SKM-1 treated with dmso at 0.1 percent for 144 hours (cell line): ENCODE measurements at regions not wholly inside any gene's neighbourhood (a gene's known extent, or its start where the extent isn't known, plus 50 kb on each side); places are given as distances from the start of the nearest gene placed in this dataset.
A peak's percentile ranks its signal among the peaks of the same experiment; 100 is the strongest.

ENCODE experiments used
- DNase-seq: peaks from one replicate; lab custom pipeline; 2025; ENCODE audit not compliant: unreplicated experiment; lab: John Stamatoyannopoulos, UW

DNA sequence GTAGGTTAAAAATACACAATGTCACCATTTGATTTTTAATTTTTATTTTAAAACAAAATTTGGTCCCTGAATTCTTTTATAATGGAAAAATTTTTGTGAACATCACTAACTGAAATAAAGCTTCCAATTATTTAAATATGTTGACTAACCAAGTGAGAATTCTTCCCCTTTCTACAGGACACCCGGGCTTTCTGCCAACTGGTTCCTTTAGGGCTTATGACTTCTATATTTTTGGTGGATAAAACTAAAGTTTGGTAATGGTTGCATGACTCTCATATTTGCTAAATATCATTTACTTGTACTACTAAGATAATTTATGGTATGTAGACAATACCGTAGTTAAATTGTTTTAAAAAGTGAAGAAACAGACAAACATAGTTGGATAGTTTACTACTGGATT lies 291.0 kb upstream of the DOK6 start:
- DNase-seq = no peak

GRCh38 chr18:69120833-69121232 lies 279.9 kb upstream of the DOK6 start:
- DNase-seq = no peak

GRCh38 chr18:69123421-69123820 lies 277.3 kb upstream of the DOK6 start:
- peak; percentile 78 for DNase-seq

GRCh38 chr18:69127873-69128500 lies 272.7 kb upstream of the DOK6 start:
- DNase-seq = no peak

DNA sequence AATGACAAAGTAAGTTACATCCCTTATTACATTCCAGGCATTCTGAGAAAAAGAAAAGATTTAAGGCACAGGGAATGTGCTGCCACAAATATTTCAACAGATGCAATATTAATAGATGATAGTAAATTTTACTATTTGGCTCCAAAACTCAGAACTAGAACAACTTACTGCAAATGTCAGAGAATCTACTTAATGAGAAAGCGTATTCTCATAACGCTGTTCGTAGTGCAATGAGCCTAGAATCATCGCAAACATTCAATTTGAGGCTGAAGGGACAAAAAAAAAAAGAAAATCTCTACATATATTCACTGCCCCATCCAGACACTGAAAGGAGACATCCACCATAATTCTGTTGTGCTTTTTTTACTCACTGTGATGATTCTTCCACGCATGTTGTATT lies 272.1 kb upstream of the DOK6 start:
- no peak for DNase-seq

DNA sequence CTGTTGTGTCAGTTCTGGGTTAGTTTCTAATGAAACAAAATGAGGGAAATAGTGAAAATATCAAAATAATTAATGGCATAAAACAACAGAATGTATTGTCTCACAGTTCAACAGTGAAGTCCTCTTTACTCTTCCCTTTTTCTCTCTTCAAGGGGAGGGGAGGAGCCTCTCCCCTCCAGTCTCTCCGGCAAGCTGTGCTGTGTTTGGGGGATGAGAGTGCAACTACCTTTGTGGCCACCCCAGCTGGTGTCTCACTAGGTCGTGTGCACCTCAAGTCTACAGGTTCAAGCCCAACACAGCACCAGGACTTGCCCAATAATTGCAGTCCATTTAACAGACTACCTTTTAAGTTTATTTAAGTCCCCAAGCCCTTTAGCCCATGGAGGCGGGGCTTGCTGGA lies 271.7 kb upstream of the DOK6 start:
- no peak for DNase-seq

GRCh38 chr18:69138088-69138487 lies 262.6 kb upstream of the DOK6 start:
- DNase-seq = no peak

GRCh38 chr18:69143084-69143483 lies 257.6 kb upstream of the DOK6 start:
- DNase-seq = no peak

GRCh38 chr18:69152436-69152835 lies 248.3 kb upstream of the DOK6 start:
- no peak for DNase-seq

DNA sequence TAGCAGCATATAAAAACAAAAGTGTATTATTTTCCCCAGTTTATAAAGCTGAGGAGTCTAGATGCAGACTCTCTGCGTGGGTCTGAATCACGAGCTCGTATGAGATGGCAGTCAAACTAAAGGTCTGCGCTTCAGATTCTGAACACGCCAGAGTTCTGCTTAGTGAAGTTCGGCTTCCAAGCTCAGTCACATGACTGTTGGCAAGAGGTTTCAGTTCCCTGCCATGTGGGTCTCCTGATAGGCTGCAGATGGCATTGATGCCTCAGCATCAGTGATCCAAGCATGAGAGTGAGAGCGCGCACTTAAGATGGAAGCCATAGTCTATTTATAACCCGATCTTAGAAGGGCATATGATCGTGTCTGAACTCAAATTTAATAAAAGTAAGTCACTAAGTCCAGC lies 242.8 kb upstream of the DOK6 start:
- no peak for DNase-seq

GRCh38 chr18:69158944-69159343 lies 241.7 kb upstream of the DOK6 start:
- DNase-seq = no peak

DNA sequence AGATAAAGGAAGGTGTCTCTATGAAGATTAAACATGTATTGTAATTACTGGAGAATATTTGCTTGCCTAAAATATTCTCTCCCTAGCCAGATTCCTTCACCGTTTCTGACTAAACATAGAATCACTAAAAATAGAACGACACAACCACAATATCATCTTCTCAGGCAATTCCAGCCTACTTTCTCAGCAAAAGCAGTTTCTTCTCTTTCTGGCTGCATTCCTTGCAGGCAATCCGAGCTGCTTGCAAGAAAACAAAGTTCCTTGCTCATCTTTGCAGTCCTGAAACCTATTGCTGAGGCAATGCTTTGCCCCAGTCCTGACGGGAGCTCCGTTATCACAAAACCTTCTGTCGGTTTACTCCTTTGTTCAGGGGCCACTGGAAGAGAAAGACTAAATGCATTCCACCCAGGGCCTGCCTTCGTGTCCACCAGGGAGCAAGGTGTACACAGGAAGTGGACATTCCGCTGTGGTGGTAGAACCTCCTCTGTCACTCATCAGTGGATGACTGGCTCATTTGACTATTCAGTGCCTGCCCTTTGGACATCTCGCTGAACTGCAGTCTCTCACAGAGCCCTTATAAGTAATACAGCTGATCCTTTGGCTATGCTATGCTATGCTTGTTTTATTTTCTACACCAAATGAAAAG lies 239.2 kb upstream of the DOK6 start:
- no peak for DNase-seq

DNA sequence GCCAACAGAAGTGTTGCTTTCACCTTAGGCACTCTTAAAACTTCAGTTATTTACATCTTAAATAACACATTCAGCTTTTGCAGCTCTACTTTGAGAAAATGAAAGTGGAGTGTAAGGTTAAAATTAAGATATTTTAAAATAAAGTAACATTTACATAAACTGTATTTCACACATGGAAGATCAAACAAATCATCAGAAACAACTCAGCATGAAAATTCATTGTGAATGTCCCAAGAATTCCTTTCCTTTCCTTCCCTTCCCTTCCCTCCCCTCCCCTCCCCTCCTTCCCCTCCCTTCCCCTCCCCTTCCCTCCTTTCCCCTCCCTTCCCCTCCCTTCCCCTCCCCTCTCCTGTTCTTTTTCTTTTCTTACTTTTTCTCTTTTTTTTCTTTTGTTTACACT lies 238.0 kb upstream of the DOK6 start:
- DNase-seq = no peak

DNA sequence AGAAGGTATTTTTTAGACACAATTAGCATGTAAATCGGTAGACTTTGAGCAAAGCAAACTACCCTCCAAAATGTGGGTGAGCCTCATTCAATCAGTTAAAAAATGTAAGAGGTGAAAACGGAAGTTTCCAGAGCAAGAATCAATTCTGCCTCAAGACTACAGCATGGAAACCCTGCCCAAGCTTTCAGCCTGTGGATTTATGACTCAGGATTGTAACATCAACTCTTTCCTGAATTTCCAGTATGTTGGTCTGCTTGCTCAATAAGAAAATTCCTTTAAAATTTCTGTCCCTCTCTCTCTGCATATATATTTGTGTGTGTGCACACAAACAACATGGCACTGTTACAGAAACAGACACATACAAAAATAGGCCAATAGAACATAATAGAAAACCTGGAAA lies 228.6 kb upstream of the DOK6 start:
- DNase-seq = no peak

DNA sequence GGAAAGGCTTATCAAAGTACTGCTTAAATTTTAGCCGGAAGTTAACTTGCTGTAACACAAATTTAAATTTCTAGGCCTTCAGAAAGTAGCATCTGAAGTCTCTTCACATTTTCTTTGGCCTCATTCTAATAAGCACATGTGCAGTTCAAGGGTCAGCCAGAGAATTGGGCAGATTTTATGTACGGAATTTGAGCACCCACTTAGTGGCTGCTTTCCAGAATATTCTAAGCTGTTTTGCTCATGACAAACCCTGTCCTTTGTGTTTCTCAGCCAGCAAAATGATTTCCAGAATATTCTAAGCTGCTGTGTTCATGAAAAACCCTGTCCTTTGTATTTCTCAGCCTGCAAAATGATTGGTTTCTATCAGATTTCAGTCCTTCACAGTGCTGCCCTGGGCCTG lies 225.0 kb upstream of the DOK6 start:
- no peak for DNase-seq

DNA sequence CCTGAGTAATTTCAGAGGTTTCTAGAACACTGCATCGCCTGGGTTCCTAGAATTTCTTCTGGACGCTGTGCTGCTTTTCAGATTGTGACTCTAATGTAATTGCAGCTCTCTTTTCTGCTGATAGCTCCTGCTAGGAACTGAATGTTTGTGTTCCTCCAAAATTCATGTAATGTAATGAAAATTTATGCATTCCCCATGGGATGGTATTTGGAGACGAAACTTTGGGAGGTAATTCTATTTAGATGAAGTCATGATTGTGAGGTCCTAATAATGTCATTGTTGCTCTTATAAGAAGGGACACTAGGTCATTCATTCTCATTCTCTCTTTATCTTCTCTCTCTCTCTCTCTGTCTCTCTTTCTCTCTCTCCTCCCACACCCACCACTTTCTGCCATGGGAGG lies 223.9 kb upstream of the DOK6 start:
- no peak for DNase-seq

- no peak for DNase-seq
Observed at GRCh38 chr18:69177702-69178101, 223.0 kb upstream of the DOK6 start.

- no peak for DNase-seq
Observed at GRCh38 chr18:69186162-69186561, 214.5 kb upstream of the DOK6 start.

DNA sequence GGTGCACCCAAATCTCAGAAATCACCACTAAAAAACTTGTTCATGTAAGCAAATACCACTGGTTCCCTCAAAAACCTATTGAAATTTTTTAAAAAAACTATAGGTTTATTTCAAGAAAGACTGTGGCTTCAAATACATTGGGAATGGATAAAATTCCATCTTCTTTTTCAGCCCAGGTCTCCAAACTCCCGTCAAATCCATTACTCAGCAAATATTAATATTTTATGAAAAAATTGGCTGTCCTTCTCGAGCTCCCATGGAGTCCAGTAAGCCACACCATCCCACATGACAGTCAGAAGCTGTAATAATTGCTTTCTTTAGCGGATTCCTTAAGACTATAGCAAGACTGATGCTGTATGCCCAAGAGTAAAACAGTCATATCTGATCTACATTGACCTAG lies 204.4 kb upstream of the DOK6 start:
- DNase-seq = no peak

DNA sequence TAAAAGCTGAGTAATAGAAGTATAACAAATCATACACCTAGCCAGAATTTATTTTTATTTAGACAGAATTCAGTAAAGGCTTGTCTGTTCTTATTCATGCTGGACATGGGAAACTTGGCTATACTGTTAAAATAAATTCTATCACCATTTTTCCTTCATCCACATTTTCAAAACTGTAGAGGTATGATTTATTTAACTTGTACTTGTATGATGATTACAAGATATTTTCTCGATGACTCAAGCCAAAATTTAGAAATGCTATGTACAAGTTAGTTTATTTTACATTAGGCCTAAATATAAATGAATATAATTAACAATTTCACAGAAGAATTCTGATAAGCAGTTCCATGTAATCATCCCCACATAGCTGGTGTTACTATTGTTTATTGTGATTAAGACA lies 194.8 kb upstream of the DOK6 start:
- no peak for DNase-seq

DNA sequence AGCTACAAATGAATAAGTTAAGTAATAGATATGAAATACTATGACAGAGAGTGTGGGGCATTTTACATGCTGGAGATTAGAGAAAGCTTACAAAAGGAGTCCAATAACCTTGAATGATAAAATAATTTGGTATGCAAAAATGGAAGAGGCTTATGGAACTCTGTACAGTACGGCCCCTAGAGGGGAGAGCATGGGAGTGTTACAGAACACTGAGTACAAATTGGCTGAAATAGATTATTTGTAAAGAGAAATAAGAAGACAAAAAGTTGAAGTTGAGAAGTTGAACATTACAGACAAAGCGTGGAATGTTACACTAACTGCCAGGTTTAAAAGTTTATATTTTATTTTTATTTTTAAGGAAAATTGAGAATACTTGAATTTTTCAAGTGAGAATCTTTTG lies 192.1 kb upstream of the DOK6 start:
- DNase-seq = no peak

GRCh38 chr18:69209761-69210160 lies 190.9 kb upstream of the DOK6 start:
- DNase-seq = no peak

- DNase-seq = no peak
Observed at GRCh38 chr18:69213842-69214241, 186.8 kb upstream of the DOK6 start.
